Stimulated activated CD8-positive, alpha-beta memory T cell treated with anti-CD3 and anti-CD28 coated beads, Interleukin-7, amount 100 ng/mL, for 48 hours (primary cell): ENCODE measurements at regions not wholly inside any gene's neighbourhood (a gene's known extent, or its start where the extent isn't known, plus 50 kb on each side); places are given as distances from the start of the nearest gene placed in this dataset.

Experiments
- DNase-seq, 2 donors: peaks; one replicate each; pipeline ENCODE4 v3.0.0-alpha.2; 2020; ENCODE audit warnings: low read depth in 1 of 2; ENCODE audit errors: extremely low read depth in 1 of 2

GRCh38 chr13:30034458-30034795 is 184.0 kb upstream of the UBL3 start:
- no peak for DNase-seq

GRCh38 chr13:30033681-30034457 is 183.5 kb upstream of the UBL3 start:
- no peak for DNase-seq

GRCh38 chr13:30032263-30032662 is 181.8 kb upstream of the UBL3 start:
- no peak for DNase-seq

GRCh38 chr13:30031488-30031887 is 181.1 kb upstream of the UBL3 start:
- no peak for DNase-seq

GRCh38 chr13:30030141-30030750 is 179.8 kb upstream of the UBL3 start:
- no peak for DNase-seq

GRCh38 chr13:30027569-30028455 is 177.4 kb upstream of the UBL3 start:
- no peak for DNase-seq

- no peak for DNase-seq
Observed at GRCh38 chr13:30026909-30027308, 176.5 kb upstream of the UBL3 start.

GRCh38 chr13:30026093-30026492 is 175.7 kb upstream of the UBL3 start:
- DNase-seq: no peak

GRCh38 chr13:30025351-30025750 is 174.9 kb upstream of the UBL3 start:
- no peak for DNase-seq

GRCh38 chr13:30024125-30024865 is 173.9 kb upstream of the UBL3 start:
- no peak for DNase-seq

GRCh38 chr13:30023196-30023895 is 172.9 kb upstream of the UBL3 start:
- no peak for DNase-seq

GRCh38 chr13:30022796-30023195 is 172.4 kb upstream of the UBL3 start:
- DNase-seq: no peak

GRCh38 chr13:30022256-30022655 is 171.8 kb upstream of the UBL3 start:
- DNase-seq: no peak

- DNase-seq: no peak
Observed at GRCh38 chr13:30021611-30022010, 171.2 kb upstream of the UBL3 start.

- DNase-seq: no peak
Observed at GRCh38 chr13:30020726-30021312, 170.4 kb upstream of the UBL3 start.

GRCh38 chr13:30019648-30020626 is 169.5 kb upstream of the UBL3 start:
- DNase-seq: no peak

GRCh38 chr13:30017880-30018279 is 167.5 kb upstream of the UBL3 start:
- no peak for DNase-seq

GRCh38 chr13:30016398-30016797 is 166.0 kb upstream of the UBL3 start:
- DNase-seq: no peak

- no peak for DNase-seq
Observed at GRCh38 chr13:30009411-30009810, 159.0 kb upstream of the UBL3 start.
